ENCODE measurements at regions not wholly inside any gene's neighbourhood (a gene's known extent, or its start where the extent isn't known, plus 50 kb on each side); places are given as distances from the start of the nearest gene placed in this dataset.

GRCh38 chr6:165922309-165922794 lies 245.3 kb downstream of the TBXT start:
- DNase-seq (ENCODE audit: low spot score) = no peak
- intact Hi-C loops (cut with micrococcal nuclease) = no loop called here
- H3K36me3 Mint-ChIP-seq (ENCODE audit: low read depth) = no peaks in the 10 kb centered on the region
- H3K9me3 Mint-ChIP-seq = no peaks in the 10 kb centered on the region
- no peak overlapping the region for H3K4me3 Mint-ChIP-seq (ENCODE audit: low read depth)
- H3K4me1 Mint-ChIP-seq (ENCODE audit: low read depth) = no peaks in the 10 kb centered on the region
- no peak overlapping the region for H3K27ac Mint-ChIP-seq
- H3K27me3 Mint-ChIP-seq (ENCODE audit: low read depth) = no peaks in the 10 kb centered on the region

DNA sequence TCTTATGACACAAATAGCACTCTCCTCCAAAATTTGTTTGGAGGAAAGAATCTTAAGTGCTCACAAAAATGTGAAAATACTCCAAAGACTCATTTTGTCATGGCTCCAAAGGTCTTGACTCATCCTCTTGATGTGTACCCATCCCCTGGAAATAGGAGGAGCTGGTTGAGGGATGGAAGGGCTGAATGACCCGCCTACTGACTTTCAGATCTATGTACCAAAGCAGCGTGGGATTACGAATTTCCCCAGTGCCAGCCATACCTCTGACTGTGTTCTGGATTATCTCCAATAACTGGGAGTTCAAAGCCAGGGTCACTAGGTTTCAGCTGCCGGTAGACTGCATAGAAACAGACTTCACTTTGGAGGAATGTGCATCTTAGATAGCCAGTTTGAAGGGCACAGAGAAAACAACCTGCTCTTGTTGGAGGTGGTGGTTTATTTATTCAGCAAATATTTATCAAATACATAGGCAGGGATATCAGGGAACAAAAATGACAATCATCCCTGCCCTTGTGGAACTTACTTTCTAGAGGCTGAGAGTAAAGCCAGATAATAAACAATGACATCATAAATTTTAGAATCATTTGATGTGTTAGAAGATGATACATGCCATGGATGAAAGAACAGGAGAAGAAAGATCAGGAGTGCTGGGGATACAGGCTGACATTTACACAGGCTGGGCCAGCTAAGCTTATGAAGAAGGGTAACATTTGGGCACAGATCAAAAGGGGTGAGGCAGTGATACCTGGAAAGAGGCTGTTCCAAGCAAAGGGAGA lies 246.6 kb downstream of the TBXT start:
- Mint-ChIP-seq H3K4me3 (ENCODE audit: low read depth) (no peak overlapping the region), H3K9me3 (no peaks in the 10 kb centered on the region), H3K27ac (no peak overlapping the region), H3K4me1 (ENCODE audit: low read depth) (no peaks in the 10 kb centered on the region), H3K36me3 (ENCODE audit: low read depth) (no peaks in the 10 kb centered on the region), H3K27me3 (ENCODE audit: low read depth) (no peaks in the 10 kb centered on the region)
- intact Hi-C loops (cut with micrococcal nuclease) = no loop called here
- DNase-seq (ENCODE audit: low spot score) = no peak

GRCh38 chr6:165917576-165917975 lies 250.1 kb downstream of the TBXT start:
- H3K4me1 Mint-ChIP-seq (ENCODE audit: low read depth) = no peaks in the 10 kb centered on the region
- no peaks in the 10 kb centered on the region for H3K27me3 Mint-ChIP-seq (ENCODE audit: low read depth)
- intact Hi-C loops (cut with micrococcal nuclease) = no loop called here

GRCh38 chr6:165915022-165915770 lies 252.2 kb upstream of the PDE10A start:
- no peaks in the 10 kb centered on the region for H3K36me3 Mint-ChIP-seq (ENCODE audit: low read depth)
- no peaks in the 10 kb centered on the region for H3K27me3 Mint-ChIP-seq (ENCODE audit: low read depth)
- no peak overlapping the region for H3K27ac Mint-ChIP-seq
- intact Hi-C loops (cut with micrococcal nuclease) = no loop called here
- H3K4me1 Mint-ChIP-seq (ENCODE audit: low read depth) = no peaks in the 10 kb centered on the region
- no peak for DNase-seq (ENCODE audit: low spot score)
- no peak overlapping the region for H3K4me3 Mint-ChIP-seq (ENCODE audit: low read depth)
- no peaks in the 10 kb centered on the region for H3K9me3 Mint-ChIP-seq

More at GRCh38 chr6:165917576-165917975, 250.1 kb downstream of the TBXT start:
- no peaks in the 10 kb centered on the region for H3K9me3 Mint-ChIP-seq
- H3K27ac Mint-ChIP-seq = no peak overlapping the region
- H3K4me3 Mint-ChIP-seq (ENCODE audit: low read depth) = no peak overlapping the region
- DNase-seq (ENCODE audit: low spot score) = no peak
- H3K36me3 Mint-ChIP-seq (ENCODE audit: low read depth) = no peaks in the 10 kb centered on the region

DNA sequence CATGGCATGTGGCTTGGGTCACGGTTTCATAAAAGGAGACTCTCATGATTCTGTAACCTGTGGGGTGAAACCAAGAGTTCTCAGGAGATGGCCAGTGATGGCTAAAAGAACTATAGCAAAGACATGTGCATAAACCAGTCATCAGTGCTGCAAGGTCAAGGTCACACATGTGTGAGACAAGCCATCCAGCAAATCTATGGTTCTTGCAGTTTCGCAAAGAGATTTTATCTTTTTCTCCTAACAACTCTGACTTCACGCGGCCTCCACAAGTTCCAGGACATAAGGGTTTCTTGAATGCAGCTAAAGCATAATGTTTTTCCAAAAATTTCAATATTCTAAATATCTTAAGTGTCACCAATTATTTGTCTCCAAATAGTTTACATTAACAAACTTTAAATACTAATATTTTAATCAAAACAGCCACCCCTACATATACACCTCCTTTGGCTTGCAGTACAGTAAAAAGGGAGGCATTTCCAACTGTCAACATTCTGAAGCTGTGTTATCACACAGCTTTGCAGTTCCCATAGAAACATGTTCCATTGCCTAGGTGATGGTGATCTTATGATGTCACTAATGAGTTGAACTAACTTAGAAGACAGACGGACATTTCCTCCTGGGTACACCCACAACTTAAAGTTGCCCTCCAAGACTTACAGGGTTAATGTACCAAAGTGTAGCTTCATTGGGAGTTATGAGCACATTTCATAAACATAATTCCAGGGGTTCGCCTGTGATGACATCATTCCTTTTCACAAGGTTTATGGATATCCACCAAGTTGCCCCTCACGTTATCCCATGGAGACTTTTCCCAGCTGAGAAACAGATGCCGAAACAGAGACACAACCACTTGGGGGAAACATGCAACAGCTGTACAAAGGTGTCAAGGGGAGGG lies 250.9 kb upstream of the PDE10A start:
- Mint-ChIP-seq H3K27ac (no peak overlapping the region), H3K27me3 (ENCODE audit: low read depth) (no peaks in the 10 kb centered on the region)

GRCh38 chr6:165910184-165910966 lies 247.3 kb upstream of the PDE10A start:
- Mint-ChIP-seq H3K27ac (no peak overlapping the region), H3K4me1 (ENCODE audit: low read depth) (no peaks in the 10 kb centered on the region), H3K4me3 (ENCODE audit: low read depth) (no peak overlapping the region), H3K9me3 (peaks cover 3% of the 10 kb centered on the region), H3K27me3 (ENCODE audit: low read depth) (no peaks in the 10 kb centered on the region), H3K36me3 (ENCODE audit: low read depth) (no peaks in the 10 kb centered on the region)
- DNase-seq (ENCODE audit: low spot score) = no peak
- intact Hi-C loops (cut with micrococcal nuclease) = no loop called here

More for the DNA sequence above, 250.9 kb upstream of the PDE10A start:
- no peaks in the 10 kb centered on the region for H3K36me3 Mint-ChIP-seq (ENCODE audit: low read depth)
- H3K4me3 Mint-ChIP-seq (ENCODE audit: low read depth) = no peak overlapping the region
- no peaks in the 10 kb centered on the region for H3K9me3 Mint-ChIP-seq
- no peaks in the 10 kb centered on the region for H3K4me1 Mint-ChIP-seq (ENCODE audit: low read depth)
- intact Hi-C loops (cut with micrococcal nuclease) = no loop called here
- no peak for DNase-seq (ENCODE audit: low spot score)

GRCh38 chr6:165906736-165907135 lies 243.7 kb upstream of the PDE10A start:
- H3K4me1 Mint-ChIP-seq (ENCODE audit: low read depth) = no peaks in the 10 kb centered on the region
- peaks cover 3% of the 10 kb centered on the region for H3K9me3 Mint-ChIP-seq
- intact Hi-C loops (cut with micrococcal nuclease) = no loop called here
- no peak overlapping the region for H3K4me3 Mint-ChIP-seq (ENCODE audit: low read depth)
- H3K27me3 Mint-ChIP-seq (ENCODE audit: low read depth) = no peaks in the 10 kb centered on the region
- no peak for DNase-seq (ENCODE audit: low spot score)
- no peak overlapping the region for H3K27ac Mint-ChIP-seq
- H3K36me3 Mint-ChIP-seq (ENCODE audit: low read depth) = no peaks in the 10 kb centered on the region

DNA sequence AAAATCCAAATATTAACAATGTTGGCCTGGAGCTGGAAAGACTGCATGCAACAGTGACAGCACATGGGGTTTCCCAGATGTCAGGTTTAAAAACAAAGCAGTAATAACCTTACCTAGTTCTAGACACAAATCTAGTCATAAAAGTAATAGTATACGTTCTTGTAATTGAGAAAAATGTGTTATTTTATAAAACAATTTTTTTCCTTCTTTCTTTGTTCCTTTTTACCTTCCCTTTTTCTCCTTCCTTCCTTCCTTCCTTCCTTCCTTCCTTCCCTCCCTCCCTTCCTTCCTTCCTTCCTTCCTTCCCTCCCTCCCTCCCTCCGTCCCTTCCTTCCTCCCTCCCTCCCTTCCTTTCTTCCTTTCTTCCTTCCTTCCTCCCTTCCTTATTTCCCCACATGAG lies 242.7 kb upstream of the PDE10A start:
- no peak for DNase-seq (ENCODE audit: low spot score)
- H3K4me3 Mint-ChIP-seq (ENCODE audit: low read depth) = no peak overlapping the region
- intact Hi-C loops (cut with micrococcal nuclease) = no loop called here
- no peak overlapping the region for H3K27ac Mint-ChIP-seq
- no peaks in the 10 kb centered on the region for H3K4me1 Mint-ChIP-seq (ENCODE audit: low read depth)
- no peaks in the 10 kb centered on the region for H3K36me3 Mint-ChIP-seq (ENCODE audit: low read depth)
- no peaks in the 10 kb centered on the region for H3K27me3 Mint-ChIP-seq (ENCODE audit: low read depth)
- peaks cover 3% of the 10 kb centered on the region for H3K9me3 Mint-ChIP-seq

DNA sequence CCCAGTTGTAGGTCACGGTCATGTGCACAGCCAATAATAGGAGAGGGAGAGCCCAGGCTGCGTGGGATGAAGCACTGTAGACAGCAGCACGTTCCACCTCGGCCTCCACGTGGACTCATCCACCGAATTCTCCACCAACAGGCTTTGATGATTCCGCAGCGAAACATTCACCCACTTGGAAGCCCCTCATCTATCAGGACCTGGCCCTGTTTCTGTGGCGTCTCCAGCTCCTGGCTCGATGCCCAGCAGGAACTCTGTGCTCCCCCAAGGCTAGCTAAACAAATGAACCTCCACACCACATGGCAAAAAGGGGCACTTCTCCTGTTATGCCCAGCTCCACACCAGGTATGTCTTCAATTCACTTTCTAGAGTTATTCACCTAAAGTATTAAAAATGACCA lies 237.9 kb upstream of the PDE10A start:
- H3K4me3 Mint-ChIP-seq (ENCODE audit: low read depth) = no peak overlapping the region
- no peaks in the 10 kb centered on the region for H3K27me3 Mint-ChIP-seq (ENCODE audit: low read depth)
- intact Hi-C loops (cut with micrococcal nuclease) = no loop called here
- no peak overlapping the region for H3K27ac Mint-ChIP-seq
- DNase-seq (ENCODE audit: low spot score) = no peak
- no peaks in the 10 kb centered on the region for H3K36me3 Mint-ChIP-seq (ENCODE audit: low read depth)
- no peaks in the 10 kb centered on the region for H3K4me1 Mint-ChIP-seq (ENCODE audit: low read depth)
- H3K9me3 Mint-ChIP-seq = no peaks in the 10 kb centered on the region

GRCh38 chr6:165899611-165900010 lies 236.6 kb upstream of the PDE10A start:
- Mint-ChIP-seq H3K4me1 (ENCODE audit: low read depth) (no peaks in the 10 kb centered on the region), H3K27ac (no peak overlapping the region), H3K36me3 (ENCODE audit: low read depth) (no peaks in the 10 kb centered on the region), H3K27me3 (ENCODE audit: low read depth) (no peaks in the 10 kb centered on the region), H3K9me3 (no peaks in the 10 kb centered on the region), H3K4me3 (ENCODE audit: low read depth) (no peak overlapping the region)
- DNase-seq (ENCODE audit: low spot score) = no peak
- intact Hi-C loops (cut with micrococcal nuclease) = no loop called here

GRCh38 chr6:165895421-165896165 lies 232.6 kb upstream of the PDE10A start:
- intact Hi-C loops (cut with micrococcal nuclease) = no loop called here
- no peak for DNase-seq (ENCODE audit: low spot score)
- no peak overlapping the region for H3K27ac Mint-ChIP-seq
- H3K4me1 Mint-ChIP-seq (ENCODE audit: low read depth) = no peaks in the 10 kb centered on the region
- H3K9me3 Mint-ChIP-seq = no peaks in the 10 kb centered on the region
- no peak overlapping the region for H3K4me3 Mint-ChIP-seq (ENCODE audit: low read depth)
- H3K27me3 Mint-ChIP-seq (ENCODE audit: low read depth) = no peaks in the 10 kb centered on the region
- no peaks in the 10 kb centered on the region for H3K36me3 Mint-ChIP-seq (ENCODE audit: low read depth)

Data from activated T-helper 2 cell treated with anti-CD3 and anti-CD28 coated beads, Interferon-gamma antibody, Interleukin-2, Interleukin-4, amounts not matched to agents 10 μg/mL and 5 μg/mL and 100 μg/mL, durations not matched to agents 14 hours and 24 hours and 36 hours (primary cell).